PC-9 (cell line): ENCODE measurements at regions not wholly inside any gene's neighbourhood (a gene's known extent, or its start where the extent isn't known, plus 50 kb on each side); places are given as distances from the start of the nearest gene placed in this dataset.

Experiments used
- CTCF ChIP-seq: fragments of 200-600 bp; sonication (generic); conservative IDR thresholded peaks from 2 replicates; pipeline ENCODE4 v1.6.1; 2017; ENCODE audit warnings: mixed run types, antibody characterized with exemption, mild to moderate bottlenecking, moderate library complexity
- EZH2 ChIP-seq: fragments of 200-600 bp; sonication (generic); IDR thresholded peaks from 2 replicates; pipeline ENCODE4 v1.8.0; 2017; ENCODE audit warnings: antibody characterized with exemption, low read depth

DNA sequence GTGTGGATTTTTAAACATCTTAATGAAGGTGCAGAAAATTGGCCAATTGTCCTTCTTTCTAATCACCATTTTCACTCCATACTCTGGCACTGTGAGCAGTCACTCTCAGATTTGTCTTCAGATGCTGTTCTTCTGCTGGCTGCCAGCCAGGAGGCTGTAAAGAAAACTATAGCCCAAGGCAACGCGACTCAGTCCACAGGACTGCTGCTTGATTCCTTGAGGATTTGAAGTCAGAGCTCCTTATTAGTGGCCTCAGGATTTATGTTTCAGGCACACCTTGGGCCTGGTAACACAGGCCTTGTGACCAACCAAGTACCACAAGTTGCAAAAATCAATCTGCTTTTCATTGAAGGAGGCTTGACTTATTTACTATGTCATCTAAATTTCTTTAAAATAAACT, 342.6 kb downstream of the GPM6A start:
- TF ChIP-seq CTCF (no peak), EZH2 (no peak)
